ENCODE measurements at regions not wholly inside any gene's neighbourhood (a gene's known extent, or its start where the extent isn't known, plus 50 kb on each side); places are given as distances from the start of the nearest gene placed in this dataset.

DNA sequence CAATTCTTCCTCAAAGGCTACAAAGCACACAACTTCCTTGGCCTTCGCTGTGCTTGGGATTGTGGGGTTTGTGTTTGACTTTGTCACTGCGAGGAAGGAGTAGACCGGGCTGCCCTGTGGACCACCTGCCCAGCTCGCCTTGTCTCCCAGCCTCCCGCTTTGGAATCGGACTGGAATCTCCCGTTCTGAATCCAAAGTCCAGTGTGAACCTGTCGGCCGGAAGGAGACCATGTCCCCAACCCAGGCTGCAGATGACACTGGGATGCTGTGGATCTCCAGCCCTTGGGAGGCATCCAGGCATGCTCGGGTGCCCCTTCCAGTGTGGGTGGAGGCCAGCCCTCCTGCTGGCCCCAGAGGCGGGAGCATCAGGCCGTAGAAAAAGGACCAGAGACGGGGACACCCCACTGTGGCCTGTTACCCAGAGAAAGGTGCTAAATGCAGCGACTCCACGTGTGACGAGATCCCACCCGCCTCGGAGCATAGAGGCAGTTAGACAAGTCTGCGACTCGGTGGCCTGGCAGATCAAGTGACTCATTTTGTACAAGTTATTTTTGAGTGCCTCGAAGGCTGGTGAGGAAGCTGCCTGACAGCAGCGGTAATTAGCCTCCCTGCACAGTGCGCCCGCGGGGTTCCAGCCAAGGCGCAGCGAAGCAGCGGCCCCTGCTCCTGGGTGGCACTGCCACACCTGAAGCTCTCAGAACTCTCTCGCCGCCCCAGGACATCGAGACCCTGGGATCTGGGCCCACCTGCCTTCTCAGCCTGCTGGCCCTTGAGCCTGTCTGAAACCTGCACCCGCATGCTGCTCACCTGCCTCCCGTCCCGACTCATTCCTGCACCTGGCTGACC, 57.5 kb downstream of the ADRA2C start:
- 91% methylated on average over 33 of the region's 34 CpGs for WGBS (ENCODE audit: insufficient coverage)
- Histone ChIP-seq H3K36me3 (ENCODE audit: control insufficient read depth in 4 of 4, insufficient read depth in 4 of 4, low read length in 3 of 4) (no peaks in the 10 kb centered on the region), H3K4me3 (ENCODE audit: control insufficient read depth in 1 of 7, extremely low read depth in 1 of 7, insufficient read depth in 4 of 7, low read depth in 2 of 7, low read length in 6 of 7) (no peak overlapping the region), H3K27me3 (replicated peaks in 2 of 5; ENCODE audit: control insufficient read depth in 4 of 5, insufficient read depth in 5 of 5, low read length in 4 of 5) (peaks cover 0 to 27% (median 0%) of the 10 kb centered on the region in 5 experiments), H3K27ac (ENCODE audit: insufficient read depth in 1 of 2, low read depth in 1 of 2, low read length in 2 of 2, poor library complexity in 1 of 2, severe bottlenecking in 2 of 2) (no peak overlapping the region), H3K9me3 (ENCODE audit: control extremely low read depth in 1 of 5, control insufficient read depth in 4 of 5, insufficient read depth in 2 of 5, low read depth in 1 of 5, low read length in 4 of 5) (no peaks in the 10 kb centered on the region), H3K4me1 (ENCODE audit: control extremely low read depth in 1 of 4, control insufficient read depth in 4 of 4, insufficient read depth in 4 of 4, low read length in 3 of 4) (no peaks in the 10 kb centered on the region)
- DNase-seq, result no peak
- ChIA-PET POLR2A (no interaction called here), CTCF (no interaction called here)

DNA sequence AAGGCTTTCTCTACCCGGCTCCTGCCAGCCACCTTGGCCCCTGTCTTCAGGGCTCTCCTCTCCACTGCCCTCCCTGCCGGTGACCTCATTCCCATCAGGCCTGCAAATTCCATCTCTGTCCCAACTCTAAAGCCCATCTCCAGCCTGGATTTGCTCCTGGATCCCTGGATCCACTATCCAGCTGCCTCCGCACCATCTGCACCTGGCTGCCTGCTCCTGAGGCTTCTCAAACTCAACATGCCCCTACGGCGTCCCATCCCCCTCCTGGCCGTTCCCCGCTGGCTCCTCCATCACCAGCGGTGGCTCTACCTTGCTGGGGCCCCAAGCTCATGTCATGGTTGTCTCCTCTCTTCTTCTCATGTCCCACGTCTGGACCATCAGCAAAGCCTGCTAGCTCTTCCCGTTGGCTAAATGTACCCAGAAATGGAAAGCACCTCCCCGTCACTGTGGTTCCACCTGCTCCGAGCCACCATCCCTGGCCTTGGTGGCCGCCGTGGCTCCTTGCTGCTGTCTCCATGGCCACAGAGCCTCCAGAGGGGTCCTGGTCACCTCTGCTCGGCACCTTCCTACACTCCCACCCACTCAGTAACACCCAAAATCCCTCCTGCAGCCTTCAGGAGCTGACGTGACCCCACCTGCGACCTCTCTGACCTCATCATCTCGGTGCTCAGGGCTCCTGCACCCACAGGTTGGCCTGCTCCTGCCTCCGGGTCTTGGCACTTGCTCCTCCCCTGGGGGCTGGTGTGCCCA, 58.5 kb downstream of the ADRA2C start:
- Histone ChIP-seq H3K4me3 (ENCODE audit: control insufficient read depth in 1 of 7, extremely low read depth in 1 of 7, insufficient read depth in 4 of 7, low read depth in 2 of 7, low read length in 6 of 7) (no peak overlapping the region), H3K9me3 (ENCODE audit: control extremely low read depth in 1 of 5, control insufficient read depth in 4 of 5, insufficient read depth in 2 of 5, low read depth in 1 of 5, low read length in 4 of 5) (no peaks in the 10 kb centered on the region), H3K4me1 (ENCODE audit: control extremely low read depth in 1 of 4, control insufficient read depth in 4 of 4, insufficient read depth in 4 of 4, low read length in 3 of 4) (no peaks in the 10 kb centered on the region), H3K36me3 (ENCODE audit: control insufficient read depth in 4 of 4, insufficient read depth in 4 of 4, low read length in 3 of 4) (no peaks in the 10 kb centered on the region), H3K27me3 (replicated peaks in 2 of 5; ENCODE audit: control insufficient read depth in 4 of 5, insufficient read depth in 5 of 5, low read length in 4 of 5) (peaks cover 0 to 27% (median 0%) of the 10 kb centered on the region in 5 experiments), H3K27ac (ENCODE audit: insufficient read depth in 1 of 2, low read depth in 1 of 2, low read length in 2 of 2, poor library complexity in 1 of 2, severe bottlenecking in 2 of 2) (no peak overlapping the region)
- WGBS (ENCODE audit: insufficient coverage), result 91% methylated on average over 18 of the region's 19 CpGs
- POLR2A ChIA-PET, result no interaction called here
- no peak for DNase-seq
- CTCF ChIA-PET, result no interaction called here

GRCh38 chr4:3825530-3825929, 59.3 kb downstream of the ADRA2C start:
- DNase-seq, result no peak
- no peaks in the 10 kb centered on the region for H3K4me1 ChIP-seq (ENCODE audit: control extremely low read depth in 1 of 4, control insufficient read depth in 4 of 4, insufficient read depth in 4 of 4, low read length in 3 of 4)
- H3K27me3 ChIP-seq (replicated peaks in 2 of 5; ENCODE audit: control insufficient read depth in 4 of 5, insufficient read depth in 5 of 5, low read length in 4 of 5), result peaks cover 0 to 32% (median 0%) of the 10 kb centered on the region in 5 experiments
- no peaks in the 10 kb centered on the region for H3K9me3 ChIP-seq (ENCODE audit: control extremely low read depth in 1 of 5, control insufficient read depth in 4 of 5, insufficient read depth in 2 of 5, low read depth in 1 of 5, low read length in 4 of 5)
- no peaks in the 10 kb centered on the region for H3K36me3 ChIP-seq (ENCODE audit: control insufficient read depth in 4 of 4, insufficient read depth in 4 of 4, low read length in 3 of 4)
- POLR2A ChIA-PET, result no interaction called here
- 87% methylated on average over 10 of the region's 11 CpGs for WGBS (ENCODE audit: insufficient coverage)
- no peak overlapping the region for H3K27ac ChIP-seq (ENCODE audit: insufficient read depth in 1 of 2, low read depth in 1 of 2, low read length in 2 of 2, poor library complexity in 1 of 2, severe bottlenecking in 2 of 2)
- H3K4me3 ChIP-seq (ENCODE audit: control insufficient read depth in 1 of 7, extremely low read depth in 1 of 7, insufficient read depth in 4 of 7, low read depth in 2 of 7, low read length in 6 of 7), result no peak overlapping the region
- CTCF ChIA-PET, result no interaction called here

- Histone ChIP-seq H3K4me1 (ENCODE audit: control extremely low read depth in 1 of 4, control insufficient read depth in 4 of 4, insufficient read depth in 4 of 4, low read length in 3 of 4) (no peaks in the 10 kb centered on the region), H3K27me3 (replicated peaks in 2 of 5; ENCODE audit: control insufficient read depth in 4 of 5, insufficient read depth in 5 of 5, low read length in 4 of 5) (peaks cover 0 to 25% (median 0%) of the 10 kb centered on the region in 5 experiments), H3K9me3 (ENCODE audit: control extremely low read depth in 1 of 5, control insufficient read depth in 4 of 5, insufficient read depth in 2 of 5, low read depth in 1 of 5, low read length in 4 of 5) (no peaks in the 10 kb centered on the region), H3K27ac (ENCODE audit: insufficient read depth in 1 of 2, low read depth in 1 of 2, low read length in 2 of 2, poor library complexity in 1 of 2, severe bottlenecking in 2 of 2) (no peak overlapping the region), H3K36me3 (ENCODE audit: control insufficient read depth in 4 of 4, insufficient read depth in 4 of 4, low read length in 3 of 4) (no peaks in the 10 kb centered on the region), H3K4me3 (ENCODE audit: control insufficient read depth in 1 of 7, extremely low read depth in 1 of 7, insufficient read depth in 4 of 7, low read depth in 2 of 7, low read length in 6 of 7) (no peak overlapping the region)
- no peak for DNase-seq
- 82% methylated on average over 22 of the region's 33 CpGs for WGBS (ENCODE audit: insufficient coverage)
- ChIA-PET POLR2A (no interaction called here), CTCF (no interaction called here)
Measured at GRCh38 chr4:3826247-3827172, 60.3 kb downstream of the ADRA2C start.

GRCh38 chr4:3827616-3828492, 61.7 kb downstream of the ADRA2C start:
- Histone ChIP-seq H3K4me1 (ENCODE audit: control extremely low read depth in 1 of 4, control insufficient read depth in 4 of 4, insufficient read depth in 4 of 4, low read length in 3 of 4) (no peaks in the 10 kb centered on the region), H3K9me3 (ENCODE audit: control extremely low read depth in 1 of 5, control insufficient read depth in 4 of 5, insufficient read depth in 2 of 5, low read depth in 1 of 5, low read length in 4 of 5) (no peaks in the 10 kb centered on the region), H3K36me3 (ENCODE audit: control insufficient read depth in 4 of 4, insufficient read depth in 4 of 4, low read length in 3 of 4) (no peaks in the 10 kb centered on the region), H3K27ac (ENCODE audit: insufficient read depth in 1 of 2, low read depth in 1 of 2, low read length in 2 of 2, poor library complexity in 1 of 2, severe bottlenecking in 2 of 2) (no peak overlapping the region), H3K27me3 (replicated peaks in 2 of 5; ENCODE audit: control insufficient read depth in 4 of 5, insufficient read depth in 5 of 5, low read length in 4 of 5) (peaks cover 0 to 24% (median 0%) of the 10 kb centered on the region in 5 experiments), H3K4me3 (ENCODE audit: control insufficient read depth in 1 of 7, extremely low read depth in 1 of 7, insufficient read depth in 4 of 7, low read depth in 2 of 7, low read length in 6 of 7) (no peak overlapping the region)
- no peak for DNase-seq
- ChIA-PET CTCF (no interaction called here), POLR2A (no interaction called here)
- WGBS (ENCODE audit: insufficient coverage), result 80% methylated on average over 20 of the region's 24 CpGs

DNA sequence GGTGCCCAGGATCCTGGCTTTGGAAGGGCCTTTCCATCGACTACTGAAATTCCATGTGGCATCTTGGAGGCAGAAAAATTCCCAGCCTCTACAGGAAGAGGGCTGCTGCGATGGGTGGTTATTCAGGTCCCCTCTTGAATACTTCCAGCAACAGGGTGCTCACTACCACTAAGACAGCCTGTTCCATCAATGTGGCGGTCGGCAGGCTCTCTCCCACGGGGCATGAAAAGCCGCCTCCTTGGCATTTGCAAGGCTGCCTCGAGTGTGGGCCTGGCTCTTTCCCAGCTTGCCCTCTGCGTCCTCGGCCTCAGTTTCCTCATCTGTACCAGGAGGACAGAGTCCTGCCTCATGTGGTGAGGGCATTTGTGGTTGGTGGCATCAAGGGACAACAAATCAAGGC, 62.4 kb downstream of the ADRA2C start:
- Histone ChIP-seq H3K27ac (ENCODE audit: insufficient read depth in 1 of 2, low read depth in 1 of 2, low read length in 2 of 2, poor library complexity in 1 of 2, severe bottlenecking in 2 of 2) (no peak overlapping the region), H3K4me3 (ENCODE audit: control insufficient read depth in 1 of 7, extremely low read depth in 1 of 7, insufficient read depth in 4 of 7, low read depth in 2 of 7, low read length in 6 of 7) (no peak overlapping the region), H3K4me1 (ENCODE audit: control extremely low read depth in 1 of 4, control insufficient read depth in 4 of 4, insufficient read depth in 4 of 4, low read length in 3 of 4) (no peaks in the 10 kb centered on the region), H3K36me3 (ENCODE audit: control insufficient read depth in 4 of 4, insufficient read depth in 4 of 4, low read length in 3 of 4) (no peaks in the 10 kb centered on the region), H3K9me3 (ENCODE audit: control extremely low read depth in 1 of 5, control insufficient read depth in 4 of 5, insufficient read depth in 2 of 5, low read depth in 1 of 5, low read length in 4 of 5) (no peaks in the 10 kb centered on the region), H3K27me3 (replicated peaks in 2 of 5; ENCODE audit: control insufficient read depth in 4 of 5, insufficient read depth in 5 of 5, low read length in 4 of 5) (peaks cover 0 to 28% (median 0%) of the 10 kb centered on the region in 5 experiments)
- ChIA-PET POLR2A (no interaction called here), CTCF (no interaction called here)
- no peak for DNase-seq
- WGBS (ENCODE audit: insufficient coverage), result 91% methylated on average over 9 of the region's 9 CpGs
